HTR-8/SVneo (cell line): ENCODE measurements at regions not wholly inside any gene's neighbourhood (a gene's known extent, or its start where the extent isn't known, plus 50 kb on each side); places are given as distances from the start of the nearest gene placed in this dataset.

ENCODE experiments used
- DNase-seq: peaks from one replicate; pipeline ENCODE4 v3.0.0; 2011; ENCODE audit warnings: low spot score, mixed read lengths; ENCODE audit not compliant: insufficient read length
- FAIRE-seq: peaks from 2 replicates; lab custom pipeline; 2011; peaks lifted over from hg19 to GRCh38; lab: Jason Lieb, UNC

DNA sequence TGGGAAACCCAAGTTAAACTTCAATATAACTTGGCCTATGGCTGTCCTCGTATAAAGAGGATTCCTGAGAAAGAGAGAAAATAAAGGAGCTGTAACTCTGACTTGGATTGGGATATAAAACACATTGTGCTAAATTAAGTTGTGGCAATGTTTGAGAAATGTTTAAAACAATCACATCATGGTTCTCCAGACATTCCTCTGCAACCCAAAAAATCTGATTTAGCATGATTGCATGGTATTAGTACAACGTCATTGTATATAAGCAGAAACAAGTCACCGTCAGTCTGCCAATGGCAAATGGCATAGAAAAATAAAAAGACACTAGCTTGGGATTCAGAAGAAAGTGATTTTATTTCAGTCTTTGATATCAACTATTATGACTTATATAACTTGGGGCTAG is 140.2 kb upstream of the FAM83B start:
- no peak for FAIRE-seq
- no peak for DNase-seq

- DNase-seq (no peak), FAIRE-seq (no peak)
Measured at GRCh38 chr6:54706844-54707605, 139.5 kb upstream of the FAM83B start.

GRCh38 chr6:54710456-54710855 is 136.1 kb upstream of the FAM83B start:
- no peak for DNase-seq
- FAIRE-seq: peak; percentile 42

DNA sequence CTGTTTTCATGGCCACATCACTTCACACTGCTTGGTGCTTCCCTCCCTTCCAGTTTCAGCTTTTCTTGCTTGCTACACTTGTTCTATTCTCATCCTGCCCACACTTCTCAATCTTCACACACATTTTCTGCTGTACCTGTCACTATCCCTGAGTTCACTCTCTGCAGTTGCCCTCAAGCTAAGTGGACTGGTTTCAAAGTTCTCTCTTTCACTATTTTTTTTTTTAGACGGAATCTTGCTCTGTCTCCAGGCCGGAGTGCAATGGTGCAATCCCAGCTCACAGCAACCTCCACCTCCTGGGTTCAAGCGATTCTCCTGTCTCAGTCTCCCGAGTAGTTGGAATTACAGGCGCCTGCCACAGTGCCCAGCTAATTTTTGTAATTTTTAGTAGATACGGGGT is 130.6 kb upstream of the FAM83B start:
- DNase-seq: no peak

GRCh38 chr6:54716877-54717276 is 129.7 kb upstream of the FAM83B start:
- no peak for FAIRE-seq
- DNase-seq: no peak

More for the DNA sequence above, 130.6 kb upstream of the FAM83B start:
- no peak for FAIRE-seq

GRCh38 chr6:54717849-54718455 is 128.6 kb upstream of the FAM83B start:
- DNase-seq: peak; percentile 30
- FAIRE-seq: peak; percentile 38

- no peak for DNase-seq
- no peak for FAIRE-seq
Measured at GRCh38 chr6:54718541-54719023, 128.0 kb upstream of the FAM83B start.

DNA sequence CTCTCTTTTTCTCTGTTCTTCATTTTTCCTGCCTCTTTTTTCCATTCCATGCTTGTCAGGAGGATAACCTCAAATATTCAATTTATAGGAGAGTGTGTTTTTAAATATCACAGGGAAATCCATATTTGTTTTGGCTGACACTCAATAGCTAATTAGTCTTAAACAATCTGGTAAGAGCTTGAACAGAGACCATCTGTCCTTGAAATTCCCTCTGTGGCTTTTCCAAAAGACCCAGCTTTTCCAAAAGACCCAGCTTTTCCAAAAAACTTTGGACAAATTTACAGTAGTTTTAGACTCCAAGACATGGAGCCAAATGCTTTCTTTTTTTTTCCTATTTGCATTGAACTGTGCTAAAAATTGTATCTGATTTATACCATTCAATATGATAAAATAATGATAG is 127.4 kb upstream of the FAM83B start:
- no peak for FAIRE-seq
- no peak for DNase-seq

DNA sequence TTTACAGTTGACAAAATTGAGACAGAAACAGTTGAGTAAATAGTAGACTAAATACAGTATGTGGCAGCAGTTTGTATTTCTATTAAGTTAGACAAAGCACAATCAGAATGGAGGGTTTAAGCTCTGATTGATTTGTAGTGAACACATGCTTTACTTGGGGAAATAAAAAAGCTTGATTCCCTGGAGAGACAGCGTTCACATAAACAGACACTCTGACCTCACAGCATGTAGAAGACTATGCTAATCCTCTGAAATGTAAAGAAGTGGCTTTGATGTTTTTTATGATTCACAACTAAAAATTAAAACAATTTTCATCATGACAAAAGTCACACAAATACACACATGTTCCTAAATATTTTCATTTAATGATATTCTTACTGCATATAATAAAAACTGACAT is 126.9 kb upstream of the FAM83B start:
- no peak for FAIRE-seq
- no peak for DNase-seq

- no peak for FAIRE-seq
- DNase-seq: no peak
Measured at GRCh38 chr6:54722328-54722727, 124.2 kb upstream of the FAM83B start.

DNA sequence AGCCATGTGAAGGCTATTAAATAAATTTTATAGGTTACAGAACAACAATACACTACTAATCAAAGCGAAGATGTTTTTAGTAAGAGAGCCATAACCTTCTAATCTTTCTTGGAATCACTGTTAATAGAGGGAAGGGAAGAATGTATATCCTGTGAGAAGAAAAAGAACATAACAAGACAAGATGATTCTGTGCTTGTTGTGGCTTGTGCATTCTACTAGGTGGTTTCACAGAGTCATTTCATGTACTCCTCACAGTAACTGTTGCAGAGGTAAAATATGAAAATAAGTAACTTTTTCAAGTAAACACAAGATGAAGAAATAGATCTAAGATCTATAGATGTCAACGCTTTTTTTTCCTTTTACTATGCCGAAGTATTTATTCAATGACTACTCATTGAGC is 116.9 kb upstream of the FAM83B start:
- FAIRE-seq: no peak

GRCh38 chr6:54730767-54731630 is 115.6 kb upstream of the FAM83B start:
- DNase-seq: no peak
- FAIRE-seq: no peak

More for the DNA sequence above, 116.9 kb upstream of the FAM83B start:
- no peak for DNase-seq

DNA sequence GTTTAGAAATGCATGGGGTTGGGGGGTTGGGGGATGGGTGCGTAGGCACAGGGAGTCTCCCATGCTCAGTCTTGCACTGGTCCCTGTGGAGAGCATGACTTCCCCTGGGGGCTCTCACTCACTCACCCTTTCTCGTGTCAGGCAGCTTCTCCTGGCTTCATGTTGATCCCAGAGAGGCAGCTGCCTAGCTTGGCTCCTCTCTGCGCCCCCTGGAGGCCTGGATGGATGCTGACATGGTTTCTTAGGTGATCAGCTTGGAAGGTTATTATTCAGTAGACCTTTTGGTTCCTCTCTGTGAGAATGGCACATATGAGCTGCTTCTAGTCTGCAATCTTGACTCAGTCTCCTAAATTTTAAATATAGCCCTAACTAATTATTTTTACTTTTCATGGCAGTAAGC is 109.3 kb upstream of the FAM83B start:
- no peak for DNase-seq

GRCh38 chr6:54747955-54748354 is 98.6 kb upstream of the FAM83B start:
- DNase-seq (no peak), FAIRE-seq (no peak)

More for the DNA sequence above, 109.3 kb upstream of the FAM83B start:
- no peak for FAIRE-seq

DNA sequence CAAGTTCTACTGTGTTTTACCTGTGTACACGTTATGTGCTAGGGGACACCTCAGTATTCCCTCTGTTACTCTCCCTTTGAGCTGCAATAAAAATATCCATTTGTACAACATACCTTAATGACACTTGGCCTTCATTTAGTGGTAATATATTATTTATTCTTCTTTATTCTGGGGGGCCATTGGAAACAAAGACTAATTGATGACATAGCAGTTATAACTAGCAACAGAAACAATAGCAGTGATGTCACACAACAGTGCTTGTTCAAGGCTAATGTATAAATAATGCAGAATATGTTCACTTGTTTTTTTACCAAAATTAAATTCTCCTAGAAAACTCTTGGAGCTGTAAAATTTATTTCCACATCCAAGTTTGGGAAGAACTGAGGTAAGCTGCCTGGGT is 92.2 kb upstream of the FAM83B start:
- FAIRE-seq (no peak), DNase-seq (no peak)

- DNase-seq (no peak), FAIRE-seq (peak; percentile 9)
Measured at GRCh38 chr6:54758340-54758739, 88.2 kb upstream of the FAM83B start.

- no peak for FAIRE-seq
- DNase-seq: no peak
Measured at GRCh38 chr6:54768494-54768893, 78.1 kb upstream of the FAM83B start.

DNA sequence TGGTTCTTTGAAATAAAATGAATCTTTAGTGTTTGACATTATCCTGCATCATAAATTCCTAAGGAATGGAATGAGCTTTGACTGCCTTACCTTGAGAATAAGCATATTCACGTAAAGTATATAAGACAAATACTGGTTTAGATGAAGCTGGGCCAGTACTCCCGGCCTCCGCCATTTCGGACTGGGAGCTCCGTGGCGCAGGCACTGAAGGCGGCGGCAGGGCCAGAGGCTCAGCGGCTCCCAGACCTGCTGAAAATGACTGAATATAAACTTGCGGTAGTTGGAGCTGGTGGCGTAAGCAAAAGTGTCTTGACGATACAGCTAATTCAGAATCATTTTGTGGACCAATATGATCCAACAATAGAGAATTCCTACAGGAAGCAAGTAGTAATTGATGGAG is 76.2 kb upstream of the FAM83B start:
- no peak for DNase-seq
- no peak for FAIRE-seq

- no peak for FAIRE-seq
Measured at GRCh38 chr6:54771968-54772367, 74.6 kb upstream of the FAM83B start.

GRCh38 chr6:54772610-54773009 is 74.0 kb upstream of the FAM83B start:
- DNase-seq (no peak), FAIRE-seq (no peak)

More at GRCh38 chr6:54771968-54772367, 74.6 kb upstream of the FAM83B start:
- no peak for DNase-seq

DNA sequence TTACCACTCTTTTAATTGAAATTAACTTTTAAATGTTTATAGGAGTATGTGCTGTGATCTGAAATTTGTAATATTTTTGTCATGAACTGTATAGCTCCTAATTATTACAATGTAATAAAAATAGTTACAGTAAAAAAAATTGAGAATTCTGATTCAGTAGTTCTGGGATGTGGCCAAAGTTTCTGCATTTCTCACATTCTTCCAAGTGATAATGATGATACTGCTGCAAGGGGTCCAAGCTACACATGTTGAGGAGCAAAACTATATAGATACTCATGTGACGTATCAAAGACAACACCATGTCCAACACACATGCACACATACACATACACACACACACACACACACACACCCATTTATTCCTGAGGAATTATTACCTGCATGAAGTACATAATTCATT is 71.0 kb upstream of the FAM83B start:
- DNase-seq (no peak), FAIRE-seq (no peak)
